OCI-LY3 (cell line): ENCODE measurements at regions not wholly inside any gene's neighbourhood (a gene's known extent, or its start where the extent isn't known, plus 50 kb on each side); places are given as distances from the start of the nearest gene placed in this dataset.

Experiments
- H2AFZ ChIP-seq: fragments of 200-600, 300-600 bp; shearing (Covaris generic); 2 replicates; pipeline ENCODE4 v1.6.0; 2014; ENCODE audit warnings: antibody characterized with exemption, low read depth, low read length
- H3K27ac ChIP-seq: fragments of 200-600, 300-600 bp; sonication (generic); 2 replicates; pipeline ENCODE4 v1.5.1; 2014; ENCODE audit warnings: mild to moderate bottlenecking, low read length, moderate library complexity, mixed read lengths
- H3K27me3 ChIP-seq: fragments of 200-600, 300-600 bp; sonication (generic); 2 replicates; pipeline ENCODE4 v1.6.1; 2014; ENCODE audit warnings: low read depth, low read length, mixed read lengths
- H3K36me3 ChIP-seq: fragments of 200-600, 300-600 bp; sonication (generic); replicated peaks from 2 replicates; pipeline ENCODE3; 2014; ENCODE audit warnings: low read depth, low read length, mixed read lengths
- H3K4me1 ChIP-seq: fragments of 300-600, 200-600 bp; sonication (generic); 2 replicates; pipeline ENCODE4 v1.6.1; 2014; ENCODE audit warnings: low read length, mixed read lengths
- H3K4me2 ChIP-seq: fragments of 200-600, 300-600 bp; sonication (generic); 2 replicates; pipeline ENCODE4 v1.6.1; 2014; ENCODE audit warnings: low read length, mixed read lengths
- H3K4me3 ChIP-seq: fragments of 300-600, 200-600 bp; sonication (generic); 2 replicates; pipeline ENCODE4 v1.5.1; 2014; ENCODE audit warnings: antibody characterized with exemption, mild to moderate bottlenecking, low read length, moderate library complexity
- H3K79me2 ChIP-seq: fragments of 300-600, 200-600 bp; shearing (Covaris generic); 2 replicates; pipeline ENCODE4 v1.6.1; 2014; ENCODE audit warnings: mild to moderate bottlenecking, low read length, mixed read lengths
- H3K9ac ChIP-seq: fragments of 300-600, 200-600 bp; shearing (Covaris generic); 2 replicates; pipeline ENCODE4 v1.6.0; 2014; ENCODE audit warnings: mild to moderate bottlenecking, low read length, moderate library complexity
- H3K9me3 ChIP-seq: fragments of 200-600, 300-600 bp; shearing (Covaris generic); 2 replicates; pipeline ENCODE4 v1.6.1; 2014; ENCODE audit warnings: low read length, mixed read lengths; ENCODE audit not compliant: insufficient read depth
- H4K20me1 ChIP-seq: fragments of 200-600, 300-600 bp; sonication (generic); 2 replicates; pipeline ENCODE4 v1.6.1; 2016; ENCODE audit warnings: low read length, mixed read lengths; ENCODE audit not compliant: insufficient read depth
- EZH2phosphoT487 ChIP-seq: fragments of 200-600 bp; shearing (Covaris generic); IDR thresholded peaks from 2 replicates; pipeline ENCODE4 v1.6.1; 2018; ENCODE audit warnings: antibody characterized with exemption, mixed run types, low read depth
- TF ChIP-seq, protein P1 (sequence below): fragments of 200-600, 300-600 bp; sonication (generic); IDR thresholded peaks from 2 replicates; pipeline ENCODE4 v1.5.1; 2014; ENCODE audit warnings: antibody characterized with exemption, low read length, low read depth

DNA sequence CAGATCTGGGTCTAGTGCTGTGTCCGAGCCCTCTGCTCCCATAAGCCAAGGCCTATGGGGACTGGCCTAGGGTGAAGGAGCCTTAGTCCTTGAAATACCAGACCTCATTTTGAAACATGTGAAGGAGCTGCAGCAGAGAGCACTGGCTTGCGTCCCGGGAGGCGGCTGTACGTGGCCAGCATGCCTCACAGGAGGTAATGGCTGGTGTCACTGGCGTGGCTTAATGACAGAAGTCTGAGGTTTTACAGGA is 72.7 kb upstream of the OTOS start:
- H3K27ac ChIP-seq = no peak overlapping the region

DNA sequence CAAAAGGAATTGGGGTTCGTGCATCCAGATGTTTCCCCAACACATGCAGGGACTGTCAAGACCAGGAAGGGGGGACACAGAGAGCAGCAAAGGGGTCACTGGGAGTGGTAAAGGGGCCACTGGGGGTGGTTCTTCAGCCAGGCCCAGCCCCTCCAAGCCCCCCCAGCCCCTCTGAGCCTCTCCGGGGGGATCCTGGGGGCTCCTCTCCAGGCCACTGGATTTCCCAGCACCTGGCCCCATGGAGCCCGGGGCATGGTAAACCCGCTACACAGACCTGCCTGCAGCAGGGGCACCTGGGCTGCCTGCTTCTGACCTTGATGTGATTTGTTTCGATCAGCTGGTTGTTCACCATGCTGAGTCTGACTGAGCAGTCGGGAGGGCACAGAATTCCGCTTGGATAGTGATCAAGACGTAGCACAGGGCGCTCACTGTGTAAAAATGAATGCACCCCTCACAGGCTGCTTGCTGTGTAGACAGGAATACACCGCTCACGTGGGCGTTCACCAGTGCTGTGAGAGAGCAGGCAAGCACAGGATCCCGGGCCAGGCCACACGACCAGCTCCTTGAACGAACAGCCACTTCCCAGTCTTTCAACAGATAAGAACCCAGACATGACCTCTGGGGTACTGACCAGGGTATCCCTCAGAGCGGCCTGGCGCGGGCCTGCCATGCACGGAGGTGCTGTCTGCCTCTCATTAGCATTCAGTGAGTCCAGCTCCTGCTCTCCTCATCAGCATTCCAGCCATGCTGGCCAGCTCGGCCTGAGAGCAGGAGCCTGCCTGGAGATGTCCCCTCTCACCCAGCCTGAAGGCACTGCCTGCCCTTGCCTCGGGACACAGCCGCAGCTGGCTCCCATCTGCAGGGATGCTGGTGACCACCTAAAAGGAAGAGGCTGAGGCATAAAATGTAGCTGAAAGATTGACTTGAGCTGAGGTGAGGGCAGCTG is 73.3 kb upstream of the OTOS start:
- Histone ChIP-seq H3K36me3 (no peaks in the 10 kb centered on the region), H3K79me2 (no peaks in the 10 kb centered on the region), H3K27me3 (no peaks in the 10 kb centered on the region), H3K27ac (no peak overlapping the region), H3K9ac (no peak overlapping the region), H4K20me1 (no peaks in the 10 kb centered on the region), H2AFZ (no peak overlapping the region), H3K4me3 (no peak overlapping the region), H3K9me3 (no peaks in the 10 kb centered on the region), H3K4me1 (no peaks in the 10 kb centered on the region), H3K4me2 (no peak overlapping the region)
- TF ChIP-seq, protein P1, sequence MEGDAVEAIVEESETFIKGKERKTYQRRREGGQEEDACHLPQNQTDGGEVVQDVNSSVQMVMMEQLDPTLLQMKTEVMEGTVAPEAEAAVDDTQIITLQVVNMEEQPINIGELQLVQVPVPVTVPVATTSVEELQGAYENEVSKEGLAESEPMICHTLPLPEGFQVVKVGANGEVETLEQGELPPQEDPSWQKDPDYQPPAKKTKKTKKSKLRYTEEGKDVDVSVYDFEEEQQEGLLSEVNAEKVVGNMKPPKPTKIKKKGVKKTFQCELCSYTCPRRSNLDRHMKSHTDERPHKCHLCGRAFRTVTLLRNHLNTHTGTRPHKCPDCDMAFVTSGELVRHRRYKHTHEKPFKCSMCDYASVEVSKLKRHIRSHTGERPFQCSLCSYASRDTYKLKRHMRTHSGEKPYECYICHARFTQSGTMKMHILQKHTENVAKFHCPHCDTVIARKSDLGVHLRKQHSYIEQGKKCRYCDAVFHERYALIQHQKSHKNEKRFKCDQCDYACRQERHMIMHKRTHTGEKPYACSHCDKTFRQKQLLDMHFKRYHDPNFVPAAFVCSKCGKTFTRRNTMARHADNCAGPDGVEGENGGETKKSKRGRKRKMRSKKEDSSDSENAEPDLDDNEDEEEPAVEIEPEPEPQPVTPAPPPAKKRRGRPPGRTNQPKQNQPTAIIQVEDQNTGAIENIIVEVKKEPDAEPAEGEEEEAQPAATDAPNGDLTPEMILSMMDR = no peak
- TF ChIP-seq EZH2phosphoT487 = no peak

More for the DNA sequence above, 72.7 kb upstream of the OTOS start:
- Histone ChIP-seq H3K79me2 (no peaks in the 10 kb centered on the region), H3K4me1 (no peaks in the 10 kb centered on the region), H4K20me1 (no peaks in the 10 kb centered on the region), H3K4me3 (no peak overlapping the region), H2AFZ (no peak overlapping the region), H3K9ac (no peak overlapping the region), H3K36me3 (no peaks in the 10 kb centered on the region), H3K4me2 (no peak overlapping the region), H3K9me3 (no peaks in the 10 kb centered on the region), H3K27me3 (no peaks in the 10 kb centered on the region)
- TF ChIP-seq, protein P1 = no peak
- no peak for TF ChIP-seq EZH2phosphoT487

DNA sequence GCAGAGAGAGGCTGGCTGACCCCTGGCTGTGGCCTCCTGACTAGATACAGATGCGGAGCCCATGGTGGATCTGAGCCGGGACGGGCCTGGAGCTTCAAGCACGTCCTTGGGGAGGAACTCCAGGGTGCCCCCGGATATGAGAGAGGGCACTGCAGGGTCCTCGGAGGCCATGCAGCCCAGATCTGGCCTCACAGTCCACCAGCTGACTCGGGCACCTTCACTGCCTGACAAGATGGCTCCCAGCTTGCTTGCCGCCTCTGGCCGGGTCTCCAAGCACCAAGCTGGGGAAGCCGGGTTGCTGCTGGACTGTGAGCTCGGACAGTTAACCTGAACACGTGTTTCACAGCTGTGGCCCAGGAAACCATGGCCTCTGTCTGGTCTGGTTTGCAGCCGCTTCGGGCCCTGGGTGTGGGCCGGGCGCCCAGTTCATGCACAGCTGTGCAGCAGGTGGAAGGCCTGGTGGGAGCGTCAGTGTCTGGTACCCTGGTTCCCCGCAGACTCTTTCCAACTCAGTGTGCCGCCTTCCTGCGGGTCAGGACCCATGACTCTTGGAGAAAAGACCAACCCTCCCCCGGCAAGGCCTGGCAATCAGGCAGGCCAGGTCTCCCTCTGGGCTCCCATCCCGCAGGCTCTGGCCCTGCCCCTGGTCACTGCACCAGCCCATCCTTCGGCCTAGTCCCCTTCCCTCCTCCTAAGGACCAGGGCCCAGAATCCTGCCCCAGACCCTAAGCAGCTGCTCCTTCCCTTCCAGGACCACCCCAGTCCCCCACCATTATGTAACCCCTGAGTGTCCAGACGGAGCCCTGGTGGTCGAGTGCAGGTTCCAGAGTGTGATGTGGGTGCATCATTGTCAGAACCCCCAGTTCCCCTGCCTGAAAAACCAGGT is 74.6 kb upstream of the OTOS start:
- Histone ChIP-seq H4K20me1 (no peaks in the 10 kb centered on the region), H3K4me1 (no peaks in the 10 kb centered on the region), H3K4me3 (no peak overlapping the region), H3K4me2 (no peak overlapping the region), H3K27me3 (no peaks in the 10 kb centered on the region), H2AFZ (no peak overlapping the region), H3K79me2 (no peaks in the 10 kb centered on the region), H3K27ac (no peak overlapping the region), H3K36me3 (no peaks in the 10 kb centered on the region), H3K9ac (no peak overlapping the region), H3K9me3 (no peaks in the 10 kb centered on the region)
- TF ChIP-seq, protein P1 = no peak
- no peak for TF ChIP-seq EZH2phosphoT487

DNA sequence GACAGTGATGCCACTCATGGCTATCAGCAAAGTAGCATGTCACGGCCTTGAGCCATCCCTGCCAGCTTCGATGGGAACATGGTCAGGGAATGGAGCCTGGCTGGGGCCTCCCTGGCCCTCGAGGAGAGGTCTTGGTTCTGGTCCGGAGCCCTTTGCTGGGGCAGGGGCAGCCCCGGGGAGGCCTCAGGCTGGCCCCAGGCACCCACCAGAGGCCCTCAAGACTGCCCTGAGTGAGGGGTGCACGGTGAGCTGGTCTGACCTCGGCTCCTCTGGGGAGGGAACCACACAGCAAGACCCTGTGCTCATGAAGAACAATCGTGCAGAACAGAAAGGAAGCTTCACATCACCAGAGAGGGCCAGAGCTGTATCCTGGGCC is 75.2 kb upstream of the OTOS start:
- no peak overlapping the region for H3K4me2 ChIP-seq
- no peaks in the 10 kb centered on the region for H3K36me3 ChIP-seq
- H4K20me1 ChIP-seq = no peaks in the 10 kb centered on the region
- no peak overlapping the region for H2AFZ ChIP-seq
- H3K9me3 ChIP-seq = no peaks in the 10 kb centered on the region
- TF ChIP-seq, protein P1 = no peak
- no peak for TF ChIP-seq EZH2phosphoT487
- no peaks in the 10 kb centered on the region for H3K79me2 ChIP-seq
- no peak overlapping the region for H3K9ac ChIP-seq
- H3K27ac ChIP-seq = no peak overlapping the region
- H3K4me3 ChIP-seq = no peak overlapping the region
- no peaks in the 10 kb centered on the region for H3K4me1 ChIP-seq
- no peaks in the 10 kb centered on the region for H3K27me3 ChIP-seq
